Neural crest cell (in vitro differentiated cells): ENCODE measurements at regions not wholly inside any gene's neighbourhood (a gene's known extent, or its start where the extent isn't known, plus 50 kb on each side); places are given as distances from the start of the nearest gene placed in this dataset.
A peak's percentile ranks its signal among the peaks of the same experiment; 100 is the strongest.

Source experiments
- DNase-seq: peaks from one replicate; pipeline ENCODE4 v3.0.0; 2021; ENCODE audit warnings: low read depth, mixed read lengths, low spot score
- H3K27ac Mint-ChIP-seq: one replicate; pipeline ENCODE4 v1.8.0; 2021; ENCODE audit warnings: mild to moderate bottlenecking, mixed read lengths; ENCODE audit not compliant: unreplicated experiment
- H3K27me3 Mint-ChIP-seq: 2 replicates; pipeline ENCODE4 v1.8.0; 2021; ENCODE audit warnings: low read depth, mild to moderate bottlenecking, mixed read lengths
- H3K36me3 Mint-ChIP-seq: 2 replicates; pipeline ENCODE4 v1.8.0; 2021; ENCODE audit warnings: low read depth, mild to moderate bottlenecking, mixed read lengths
- H3K4me1 Mint-ChIP-seq: 2 replicates; pipeline ENCODE4 v1.8.0; 2021; ENCODE audit warnings: mixed read lengths
- H3K4me3 Mint-ChIP-seq: one replicate; pipeline ENCODE4 v1.8.0; 2021; ENCODE audit warnings: mild to moderate bottlenecking, mixed read lengths
- H3K9me3 Mint-ChIP-seq: 2 replicates; pipeline ENCODE4 v1.8.0; 2021; ENCODE audit warnings: mixed read lengths
- CTCF ChIP-seq: fragments of 200-600 bp; sonication (generic); conservative IDR thresholded peaks from 2 replicates; pipeline ENCODE4 v1.5.0; 2021; ENCODE audit warnings: antibody characterized with exemption, mild to moderate bottlenecking

GRCh38 chr2:242011516-242011915 is 142.0 kb downstream of the RTP5 start:
- no peak for DNase-seq
- TF ChIP-seq CTCF = no peak
- peak overlapping the region; percentile 11 for H3K4me3 Mint-ChIP-seq

GRCh38 chr2:242011991-242012764 is 142.6 kb downstream of the RTP5 start:
- no peak overlapping the region for H3K27ac Mint-ChIP-seq
- no peak for DNase-seq
- no peaks in the 10 kb centered on the region for H3K9me3 Mint-ChIP-seq
- peaks cover 7% of the 10 kb centered on the region for H3K27me3 Mint-ChIP-seq
- H3K4me1 Mint-ChIP-seq = no peaks in the 10 kb centered on the region
- TF ChIP-seq CTCF = no peak
- no peak overlapping the region for H3K4me3 Mint-ChIP-seq
- H3K36me3 Mint-ChIP-seq = no peaks in the 10 kb centered on the region

More at GRCh38 chr2:242011516-242011915, 142.0 kb downstream of the RTP5 start:
- Mint-ChIP-seq H3K36me3 (no peaks in the 10 kb centered on the region), H3K4me1 (no peaks in the 10 kb centered on the region), H3K27me3 (peaks cover 7% of the 10 kb centered on the region), H3K9me3 (no peaks in the 10 kb centered on the region), H3K27ac (no peak overlapping the region)

- H3K36me3 Mint-ChIP-seq = no peaks in the 10 kb centered on the region
- H3K27ac Mint-ChIP-seq = no peak overlapping the region
- H3K27me3 Mint-ChIP-seq = peaks cover 7% of the 10 kb centered on the region
- DNase-seq = no peak
- H3K4me3 Mint-ChIP-seq = no peak overlapping the region
- TF ChIP-seq CTCF = no peak
- H3K4me1 Mint-ChIP-seq = no peaks in the 10 kb centered on the region
- no peaks in the 10 kb centered on the region for H3K9me3 Mint-ChIP-seq
Measured at GRCh38 chr2:242012956-242013764, 143.6 kb downstream of the RTP5 start.

GRCh38 chr2:242013771-242014170 is 144.2 kb downstream of the RTP5 start:
- DNase-seq = no peak
- Mint-ChIP-seq H3K27ac (no peak overlapping the region), H3K9me3 (no peaks in the 10 kb centered on the region), H3K36me3 (no peaks in the 10 kb centered on the region), H3K4me1 (no peaks in the 10 kb centered on the region), H3K27me3 (peaks cover 9% of the 10 kb centered on the region), H3K4me3 (no peak overlapping the region)
- no peak for TF ChIP-seq CTCF

- no peaks in the 10 kb centered on the region for H3K36me3 Mint-ChIP-seq
- no peak for TF ChIP-seq CTCF
- peaks cover 19% of the 10 kb centered on the region for H3K27me3 Mint-ChIP-seq
- no peaks in the 10 kb centered on the region for H3K9me3 Mint-ChIP-seq
- DNase-seq = no peak
- no peak overlapping the region for H3K27ac Mint-ChIP-seq
- H3K4me3 Mint-ChIP-seq = no peak overlapping the region
- no peaks in the 10 kb centered on the region for H3K4me1 Mint-ChIP-seq
Measured at GRCh38 chr2:242015108-242016065, 145.9 kb downstream of the RTP5 start.
